Esophagus squamous epithelium (tissue), 4 donors: ENCODE measurements at regions not wholly inside any gene's neighbourhood (a gene's known extent, or its start where the extent isn't known, plus 50 kb on each side); places are given as distances from the start of the nearest gene placed in this dataset.

ENCODE experiments used
- POLR2A ChIP-seq, 4 donors: fragments of 450-650 bp; IDR thresholded peaks; one replicate each; pipeline ENCODE4 v1.6.1; 2017; ENCODE audit warnings: antibody characterized with exemption in 4 of 4, mild to moderate bottlenecking in 4 of 4, moderate library complexity in 3 of 4
- TF ChIP-seq, protein P1 (sequence below), 6 experiments: fragments of 450-650 bp in 4 of 6; fragments of 200-600 bp in 2 of 6; sonication (generic) in 2 of 6; IDR thresholded peaks; one replicate each; pipeline ENCODE4 v1.5.1; 2016 to 2019; ENCODE audit warnings: antibody characterized with exemption in 6 of 6, mild to moderate bottlenecking in 4 of 6, moderate library complexity in 4 of 6

DNA sequence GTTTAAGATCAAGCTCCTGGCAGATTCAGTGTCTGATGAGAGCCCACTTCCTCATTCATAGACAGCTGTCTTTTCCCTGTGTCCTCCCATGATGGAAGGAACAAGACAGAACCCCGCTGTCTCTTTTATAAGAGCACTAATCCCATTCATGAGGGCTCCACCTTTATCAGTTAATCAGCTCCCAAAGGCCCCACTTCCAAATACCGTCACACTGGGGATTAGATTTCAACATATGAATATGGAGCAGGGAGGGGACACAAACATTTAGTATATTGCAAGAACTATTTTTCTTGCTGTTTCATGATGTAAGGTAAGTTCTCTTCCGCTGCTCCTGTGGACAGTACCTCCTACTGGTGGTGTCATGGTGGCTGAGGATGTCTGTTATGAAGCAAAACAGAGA, 158.3 kb upstream of the IRAK1BP1 start:
- TF ChIP-seq, protein P1, sequence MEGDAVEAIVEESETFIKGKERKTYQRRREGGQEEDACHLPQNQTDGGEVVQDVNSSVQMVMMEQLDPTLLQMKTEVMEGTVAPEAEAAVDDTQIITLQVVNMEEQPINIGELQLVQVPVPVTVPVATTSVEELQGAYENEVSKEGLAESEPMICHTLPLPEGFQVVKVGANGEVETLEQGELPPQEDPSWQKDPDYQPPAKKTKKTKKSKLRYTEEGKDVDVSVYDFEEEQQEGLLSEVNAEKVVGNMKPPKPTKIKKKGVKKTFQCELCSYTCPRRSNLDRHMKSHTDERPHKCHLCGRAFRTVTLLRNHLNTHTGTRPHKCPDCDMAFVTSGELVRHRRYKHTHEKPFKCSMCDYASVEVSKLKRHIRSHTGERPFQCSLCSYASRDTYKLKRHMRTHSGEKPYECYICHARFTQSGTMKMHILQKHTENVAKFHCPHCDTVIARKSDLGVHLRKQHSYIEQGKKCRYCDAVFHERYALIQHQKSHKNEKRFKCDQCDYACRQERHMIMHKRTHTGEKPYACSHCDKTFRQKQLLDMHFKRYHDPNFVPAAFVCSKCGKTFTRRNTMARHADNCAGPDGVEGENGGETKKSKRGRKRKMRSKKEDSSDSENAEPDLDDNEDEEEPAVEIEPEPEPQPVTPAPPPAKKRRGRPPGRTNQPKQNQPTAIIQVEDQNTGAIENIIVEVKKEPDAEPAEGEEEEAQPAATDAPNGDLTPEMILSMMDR (IDR thresholded peaks at IDR 0.05) = no peak
- TF ChIP-seq POLR2A (IDR thresholded peaks at IDR 0.05) = no peak
